Naive thymus-derived CD8-positive, alpha-beta T cell (primary cell): ENCODE measurements at regions not wholly inside any gene's neighbourhood (a gene's known extent, or its start where the extent isn't known, plus 50 kb on each side); places are given as distances from the start of the nearest gene placed in this dataset.

ENCODE experiments used
- ATAC-seq, 2 donors: fragments of 150-1000 bp; cut with Tn5 transposase in 1 of 2; sonication (Bioruptor Pico), chemical (Tn5 transposase) in 1 of 2; 1 replicate in 1 of 2; 2 replicates in 1 of 2; pipeline ENCODE4 v1.10.0; 2021; ENCODE audit warnings: mild to moderate bottlenecking in 2 of 2, moderate library complexity in 2 of 2
- POLR2A ChIA-PET: fragments of 350-600 bp; sonication (Branson Sonifier 250); formaldehyde crosslinking; loops from one replicate; lab custom pipeline; 2021; ENCODE audit warnings: antibody characterized with exemption; lab: Charles Lee
- DNase-seq, 10 donors: peaks; one replicate each; pipeline versions ENCODE4 v3.0.0 to v3.0.0-alpha.2; 2020 to 2022
- H3K27ac Mint-ChIP-seq, 10 donors: one replicate each; pipeline ENCODE4 v1.8.0; 2020 to 2022; ENCODE audit warnings: mild to moderate bottlenecking in 10 of 10, mixed read lengths in 10 of 10, moderate library complexity in 4 of 10, inconsistent platforms in 1 of 10
- H3K27me3 Mint-ChIP-seq, 5 donors: one replicate each; pipeline ENCODE4 v1.8.0; 2021 to 2022; ENCODE audit warnings: mixed read lengths in 5 of 5
- H3K36me3 Mint-ChIP-seq, 3 donors: one replicate each; pipeline ENCODE4 v1.8.0; 2020 to 2022; ENCODE audit warnings: mixed read lengths in 3 of 3, mild to moderate bottlenecking in 2 of 3, inconsistent platforms in 1 of 3
- H3K4me1 Mint-ChIP-seq, 4 donors: one replicate each; pipeline ENCODE4 v1.8.0; 2021 to 2022; ENCODE audit warnings: mixed read lengths in 4 of 4
- H3K4me3 Mint-ChIP-seq, 10 donors: one replicate each; pipeline ENCODE4 v1.8.0; 2020 to 2022; ENCODE audit warnings: mild to moderate bottlenecking in 10 of 10, mixed read lengths in 10 of 10, moderate library complexity in 6 of 10, inconsistent platforms in 1 of 10
- H3K9me3 Mint-ChIP-seq, 9 donors: one replicate each; pipeline ENCODE4 v1.8.0; 2020 to 2022; ENCODE audit warnings: mixed read lengths in 9 of 9, mild to moderate bottlenecking in 3 of 9, inconsistent platforms in 1 of 9, moderate library complexity in 1 of 9

- no peak for ATAC-seq
- H3K4me1 Mint-ChIP-seq = no peaks in the 10 kb centered on the region
- DNase-seq = no peak
- H3K4me3 Mint-ChIP-seq = no peak overlapping the region
- POLR2A ChIA-PET = no interaction called here
- no peak overlapping the region for H3K27ac Mint-ChIP-seq
- peaks cover 27 to 70% (median 45%) of the 10 kb centered on the region in 5 donors for H3K27me3 Mint-ChIP-seq
- H3K36me3 Mint-ChIP-seq = peaks cover 0 to 25% (median 2%) of the 10 kb centered on the region in 3 donors
- peaks cover 2 to 34% (median 23%) of the 10 kb centered on the region in 9 donors for H3K9me3 Mint-ChIP-seq
Observed at GRCh38 chr2:41803361-41803760, 244.5 kb upstream of the PKDCC start.

GRCh38 chr2:41806286-41806685, 241.5 kb upstream of the PKDCC start:
- no peak for DNase-seq
- peaks cover 0 to 21% (median 2%) of the 10 kb centered on the region in 3 donors for H3K36me3 Mint-ChIP-seq
- H3K4me1 Mint-ChIP-seq = no peaks in the 10 kb centered on the region
- peaks cover 2 to 25% (median 16%) of the 10 kb centered on the region in 9 donors for H3K9me3 Mint-ChIP-seq
- peaks cover 31 to 95% (median 49%) of the 10 kb centered on the region in 5 donors for H3K27me3 Mint-ChIP-seq
- H3K4me3 Mint-ChIP-seq = no peak overlapping the region
- H3K27ac Mint-ChIP-seq = no peak overlapping the region
- POLR2A ChIA-PET = no interaction called here
- no peak for ATAC-seq

GRCh38 chr2:41821167-41821566, 226.7 kb upstream of the PKDCC start:
- ATAC-seq = no peak
- Mint-ChIP-seq H3K4me1 (no peaks in the 10 kb centered on the region), H3K36me3 (peaks cover 0 to 29% (median 2%) of the 10 kb centered on the region in 3 donors), H3K27ac (no peak overlapping the region), H3K9me3 (peaks cover 2 to 36% (median 25%) of the 10 kb centered on the region in 9 donors), H3K27me3 (peaks cover 22 to 43% (median 34%) of the 10 kb centered on the region in 5 donors), H3K4me3 (no peak overlapping the region)
- POLR2A ChIA-PET = no interaction called here
- DNase-seq = no peak

- no peak overlapping the region for H3K4me3 Mint-ChIP-seq
- ATAC-seq = no peak
- POLR2A ChIA-PET = interaction anchor here (0.8 kb wide), 1 partner anchor 14 kb away, joined by 5 read pairs; no protein-coding TSS in a partner anchor
- peaks cover 0 to 3% (median 0%) of the 10 kb centered on the region in 9 donors for H3K9me3 Mint-ChIP-seq
- H3K27ac Mint-ChIP-seq = no peak overlapping the region
- peaks cover 12 to 30% (median 20%) of the 10 kb centered on the region in 5 donors for H3K27me3 Mint-ChIP-seq
- no peaks in the 10 kb centered on the region for H3K4me1 Mint-ChIP-seq
- no peak for DNase-seq
- no peaks in the 10 kb centered on the region for H3K36me3 Mint-ChIP-seq
Observed at GRCh38 chr2:41826921-41827320, 220.9 kb upstream of the PKDCC start.

GRCh38 chr2:41827354-41827971, 220.4 kb upstream of the PKDCC start:
- Mint-ChIP-seq H3K9me3 (peaks cover 0 to 3% (median 0%) of the 10 kb centered on the region in 9 donors), H3K36me3 (no peaks in the 10 kb centered on the region), H3K27me3 (peaks cover 11 to 31% (median 20%) of the 10 kb centered on the region in 5 donors), H3K4me3 (no peak overlapping the region), H3K27ac (no peak overlapping the region), H3K4me1 (no peaks in the 10 kb centered on the region)
- no peak for ATAC-seq
- POLR2A ChIA-PET = no interaction called here
- DNase-seq = no peak

- Mint-ChIP-seq H3K36me3 (no peaks in the 10 kb centered on the region), H3K27me3 (peaks cover 13 to 36% (median 19%) of the 10 kb centered on the region in 5 donors)
- POLR2A ChIA-PET = no interaction called here
Observed at GRCh38 chr2:41828052-41828643, 219.7 kb upstream of the PKDCC start.

GRCh38 chr2:41829052-41829451, 218.8 kb upstream of the PKDCC start:
- Mint-ChIP-seq H3K4me1 (no peaks in the 10 kb centered on the region), H3K27ac (no peak overlapping the region), H3K4me3 (no peak overlapping the region), H3K9me3 (no peaks in the 10 kb centered on the region), H3K27me3 (peaks cover 15 to 34% (median 24%) of the 10 kb centered on the region in 5 donors), H3K36me3 (no peaks in the 10 kb centered on the region)
- POLR2A ChIA-PET = no interaction called here
- ATAC-seq (no peak), DNase-seq (no peak)

More at GRCh38 chr2:41828052-41828643, 219.7 kb upstream of the PKDCC start:
- Mint-ChIP-seq H3K4me1 (no peaks in the 10 kb centered on the region), H3K27ac (no peak overlapping the region), H3K9me3 (peaks cover 0 to 3% (median 0%) of the 10 kb centered on the region in 9 donors), H3K4me3 (no peak overlapping the region)
- DNase-seq (no peak), ATAC-seq (no peak)

- peaks cover 22 to 46% (median 37%) of the 10 kb centered on the region in 5 donors for H3K27me3 Mint-ChIP-seq
- H3K27ac Mint-ChIP-seq = no peak overlapping the region
- POLR2A ChIA-PET = interaction anchor here (0.6 kb wide), 1 partner anchor 17 kb away, joined by 3 read pairs; no protein-coding TSS in a partner anchor
Observed at GRCh38 chr2:41830600-41830999, 217.2 kb upstream of the PKDCC start.

GRCh38 chr2:41832218-41832617, 215.6 kb upstream of the PKDCC start:
- H3K9me3 Mint-ChIP-seq = no peaks in the 10 kb centered on the region

More at GRCh38 chr2:41830600-41830999, 217.2 kb upstream of the PKDCC start:
- ATAC-seq (no peak), DNase-seq (no peak)
- H3K4me3 Mint-ChIP-seq = no peak overlapping the region
- H3K9me3 Mint-ChIP-seq = no peaks in the 10 kb centered on the region
- no peaks in the 10 kb centered on the region for H3K4me1 Mint-ChIP-seq
- H3K36me3 Mint-ChIP-seq = no peaks in the 10 kb centered on the region

GRCh38 chr2:41835401-41835800, 212.4 kb upstream of the PKDCC start:
- Mint-ChIP-seq H3K4me3 (no peak overlapping the region), H3K9me3 (peaks cover 0 to 4% (median 0%) of the 10 kb centered on the region in 9 donors), H3K36me3 (no peaks in the 10 kb centered on the region), H3K4me1 (peaks cover 0 to 3% (median under 1%) of the 10 kb centered on the region in 4 donors), H3K27ac (no peak overlapping the region), H3K27me3 (peaks cover 23 to 53% (median 47%) of the 10 kb centered on the region in 5 donors)
- ATAC-seq (no peak), DNase-seq (no peak)
- POLR2A ChIA-PET = no interaction called here

More at GRCh38 chr2:41832218-41832617, 215.6 kb upstream of the PKDCC start:
- H3K4me1 Mint-ChIP-seq = no peaks in the 10 kb centered on the region
- no peak overlapping the region for H3K27ac Mint-ChIP-seq
- H3K27me3 Mint-ChIP-seq = peaks cover 25 to 49% (median 41%) of the 10 kb centered on the region in 5 donors
- no peak for DNase-seq
- POLR2A ChIA-PET = no interaction called here
- no peak for ATAC-seq
- H3K36me3 Mint-ChIP-seq = no peaks in the 10 kb centered on the region
- H3K4me3 Mint-ChIP-seq = no peak overlapping the region

GRCh38 chr2:41836948-41837347, 210.9 kb upstream of the PKDCC start:
- no peaks in the 10 kb centered on the region for H3K36me3 Mint-ChIP-seq
- POLR2A ChIA-PET = no interaction called here
- peaks cover 0 to 4% (median 0%) of the 10 kb centered on the region in 9 donors for H3K9me3 Mint-ChIP-seq
- DNase-seq (peak in 7 of 10 donors; percentile 14 to 35 (median 23)), ATAC-seq (no peak)
- H3K4me1 Mint-ChIP-seq = peaks cover 6 to 15% (median 12%) of the 10 kb centered on the region in 4 donors
- H3K4me3 Mint-ChIP-seq = no peak overlapping the region
- H3K27me3 Mint-ChIP-seq = peaks cover 20 to 51% (median 42%) of the 10 kb centered on the region in 5 donors
- no peak overlapping the region for H3K27ac Mint-ChIP-seq

- ATAC-seq = no peak
- peaks cover 19 to 51% (median 36%) of the 10 kb centered on the region in 5 donors for H3K27me3 Mint-ChIP-seq
- no peak overlapping the region for H3K4me3 Mint-ChIP-seq
- H3K4me1 Mint-ChIP-seq = peaks cover 6 to 16% (median 12%) of the 10 kb centered on the region in 4 donors
- peaks cover 0 to 4% (median 0%) of the 10 kb centered on the region in 9 donors for H3K9me3 Mint-ChIP-seq
- no peak overlapping the region for H3K27ac Mint-ChIP-seq
- no peak for DNase-seq
- POLR2A ChIA-PET = no interaction called here
- no peaks in the 10 kb centered on the region for H3K36me3 Mint-ChIP-seq
Observed at GRCh38 chr2:41837610-41838009, 210.2 kb upstream of the PKDCC start.
